Thoracic aorta (tissue), 2 donors: ENCODE measurements at regions not wholly inside any gene's neighbourhood (a gene's known extent, or its start where the extent isn't known, plus 50 kb on each side); places are given as distances from the start of the nearest gene placed in this dataset.
"Not testable (repeated sequence)": the region's sequence is repeated elsewhere in the genome, so short reads cannot be mapped to it uniquely, and the experiment has no call there.

Source experiments
- ATAC-seq: fragments of 150-250 bp; one replicate; pipeline ENCODE4 v1.8.0; 2017; ENCODE audit warnings: low read depth; ENCODE audit not compliant: insufficient number of reproducible peaks, low FRiP score
- DNase-seq: peaks from one replicate; pipeline ENCODE4 v3.0.0-alpha.2; 2020; ENCODE audit warnings: low spot score
- H3K27ac ChIP-seq, 2 donors: fragments of 200-600 bp; sonication (generic); 1 replicate in 1 of 2; 2 replicates in 1 of 2; pipeline ENCODE4 v1.5.1; 2016; ENCODE audit warnings: mild to moderate bottlenecking in 2 of 2, moderate library complexity in 2 of 2
- H3K27me3 ChIP-seq: fragments of 200-600 bp; sonication (generic); replicated peaks from 2 replicates; pipeline ENCODE4 v1.6.0; 2016; ENCODE audit warnings: mild to moderate bottlenecking; ENCODE audit not compliant: insufficient read depth
- H3K36me3 ChIP-seq: fragments of 200-600 bp; sonication (generic); one replicate; pipeline ENCODE4 v1.5.1; 2016
- H3K4me1 ChIP-seq, 2 donors: fragments of 200-600 bp; sonication (generic); 1 replicate in 1 of 2; 2 replicates in 1 of 2; pipeline versions ENCODE4 v1.5.1 to v1.6.0; 2016; ENCODE audit warnings: low read depth in 2 of 2, mild to moderate bottlenecking in 1 of 2; ENCODE audit not compliant: control insufficient read depth in 1 of 2
- H3K4me3 ChIP-seq: fragments of 200-600 bp; sonication (generic); 2 replicates; pipeline ENCODE4 v1.5.1; 2016; ENCODE audit warnings: mild to moderate bottlenecking
- H3K9me3 ChIP-seq: fragments of 200-600 bp; sonication (generic); 2 replicates; pipeline ENCODE4 v1.5.1; 2016
- TF ChIP-seq, protein P1 (sequence below): fragments of 200-600 bp; sonication (generic); IDR thresholded peaks from one replicate; pipeline ENCODE4 v1.5.1; 2019; ENCODE audit warnings: antibody characterized with exemption

DNA sequence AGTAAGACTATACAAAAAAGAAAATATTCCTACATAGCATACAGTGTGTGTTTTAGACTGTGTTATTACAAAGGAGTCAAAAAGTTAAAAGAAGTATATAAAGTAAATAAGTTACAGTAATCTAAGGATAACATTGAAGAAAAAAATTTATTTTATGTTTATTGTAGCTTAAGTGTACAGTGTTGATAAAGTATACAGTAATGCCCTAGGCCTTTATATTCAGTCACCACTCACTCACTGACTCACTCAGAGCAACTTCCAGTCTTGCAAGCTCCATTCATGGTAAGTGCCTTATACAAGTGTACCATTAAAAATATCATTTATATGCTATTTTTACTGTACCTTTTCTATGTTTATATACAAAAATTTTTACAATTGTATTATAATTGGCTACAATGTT is 220.1 kb downstream of the BCHE start:
- Histone ChIP-seq H3K27ac (no peak overlapping the region), H3K9me3 (no peaks in the 10 kb centered on the region), H3K36me3 (no peaks in the 10 kb centered on the region), H3K4me3 (no peak overlapping the region), H3K4me1 (no peaks in the 10 kb centered on the region), H3K27me3 (no peaks in the 10 kb centered on the region)
- ATAC-seq: no peak
- TF ChIP-seq, protein P1, sequence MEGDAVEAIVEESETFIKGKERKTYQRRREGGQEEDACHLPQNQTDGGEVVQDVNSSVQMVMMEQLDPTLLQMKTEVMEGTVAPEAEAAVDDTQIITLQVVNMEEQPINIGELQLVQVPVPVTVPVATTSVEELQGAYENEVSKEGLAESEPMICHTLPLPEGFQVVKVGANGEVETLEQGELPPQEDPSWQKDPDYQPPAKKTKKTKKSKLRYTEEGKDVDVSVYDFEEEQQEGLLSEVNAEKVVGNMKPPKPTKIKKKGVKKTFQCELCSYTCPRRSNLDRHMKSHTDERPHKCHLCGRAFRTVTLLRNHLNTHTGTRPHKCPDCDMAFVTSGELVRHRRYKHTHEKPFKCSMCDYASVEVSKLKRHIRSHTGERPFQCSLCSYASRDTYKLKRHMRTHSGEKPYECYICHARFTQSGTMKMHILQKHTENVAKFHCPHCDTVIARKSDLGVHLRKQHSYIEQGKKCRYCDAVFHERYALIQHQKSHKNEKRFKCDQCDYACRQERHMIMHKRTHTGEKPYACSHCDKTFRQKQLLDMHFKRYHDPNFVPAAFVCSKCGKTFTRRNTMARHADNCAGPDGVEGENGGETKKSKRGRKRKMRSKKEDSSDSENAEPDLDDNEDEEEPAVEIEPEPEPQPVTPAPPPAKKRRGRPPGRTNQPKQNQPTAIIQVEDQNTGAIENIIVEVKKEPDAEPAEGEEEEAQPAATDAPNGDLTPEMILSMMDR: no peak
- no peak for DNase-seq

DNA sequence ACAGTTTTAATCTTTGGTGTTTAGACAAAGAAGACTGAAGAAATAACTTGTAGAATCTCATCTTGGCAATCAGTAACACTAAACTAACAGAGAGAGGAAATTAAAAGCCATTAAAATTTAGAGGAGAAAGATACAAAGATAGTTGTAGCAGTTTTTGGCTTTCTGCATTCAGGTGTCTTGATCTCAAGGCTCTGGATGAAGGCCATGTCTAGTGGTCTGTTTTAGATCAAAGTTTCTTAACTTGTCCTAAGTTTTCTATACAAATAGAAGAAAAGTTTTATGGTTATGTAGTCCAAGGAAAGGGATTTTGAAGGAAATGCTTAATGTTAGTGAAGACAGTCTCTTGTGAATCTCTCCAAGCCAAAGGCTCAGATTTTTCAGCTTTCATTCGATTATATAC is 222.9 kb downstream of the BCHE start:
- no peaks in the 10 kb centered on the region for H3K9me3 ChIP-seq
- H3K4me3 ChIP-seq: no peak overlapping the region
- TF ChIP-seq, protein P1: no peak
- no peaks in the 10 kb centered on the region for H3K36me3 ChIP-seq
- DNase-seq (no peak), ATAC-seq (no peak)
- H3K27ac ChIP-seq: no peak overlapping the region
- no peaks in the 10 kb centered on the region for H3K27me3 ChIP-seq
- H3K4me1 ChIP-seq: no peaks in the 10 kb centered on the region

DNA sequence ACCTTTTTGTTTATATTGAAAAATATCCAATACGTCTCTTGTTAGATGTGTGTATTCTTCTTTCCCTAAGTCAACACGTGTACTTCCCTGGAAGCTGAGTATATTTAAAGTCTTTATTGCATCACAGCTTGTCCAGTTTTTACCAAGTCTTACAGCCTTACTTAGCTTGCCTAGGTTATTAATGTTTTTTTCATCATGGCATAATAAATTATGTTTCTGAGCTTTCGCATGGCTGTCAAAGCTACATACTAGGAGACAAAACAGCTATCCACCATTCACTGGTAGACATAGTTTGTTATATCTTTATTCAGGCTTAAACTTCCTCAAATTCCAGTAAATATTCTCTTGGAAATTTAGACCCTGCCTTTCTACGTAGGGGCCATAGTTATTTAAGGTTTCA is 224.2 kb downstream of the BCHE start:
- Histone ChIP-seq H3K4me3 (no peak overlapping the region), H3K9me3 (no peaks in the 10 kb centered on the region), H3K27ac (no peak overlapping the region), H3K4me1 (no peaks in the 10 kb centered on the region), H3K27me3 (no peaks in the 10 kb centered on the region), H3K36me3 (no peaks in the 10 kb centered on the region)
- ATAC-seq: no peak
- TF ChIP-seq, protein P1: no peak
- no peak for DNase-seq

DNA sequence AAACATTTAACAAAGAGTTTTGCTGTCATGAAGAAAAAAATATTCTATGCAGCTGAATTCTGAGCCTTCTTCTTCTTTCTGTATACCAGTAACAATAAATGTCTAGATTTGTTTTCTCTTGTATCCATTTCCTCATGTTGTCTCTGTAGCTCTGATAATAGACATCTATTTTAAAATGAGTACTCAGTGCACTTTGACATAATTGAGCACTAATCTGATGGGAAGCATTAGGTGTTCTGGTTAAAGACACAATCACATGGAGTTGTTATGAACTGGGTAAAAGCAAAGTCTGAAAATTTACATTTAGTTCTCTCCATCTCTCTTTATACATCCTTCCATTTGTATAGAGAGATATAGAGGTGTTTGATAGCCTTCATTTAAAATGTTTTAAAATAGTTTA is 230.0 kb downstream of the BCHE start:
- Histone ChIP-seq H3K4me3 (no peak overlapping the region), H3K27me3 (no peaks in the 10 kb centered on the region), H3K4me1 (no peaks in the 10 kb centered on the region), H3K9me3 (no peaks in the 10 kb centered on the region), H3K27ac (no peak overlapping the region), H3K36me3 (no peaks in the 10 kb centered on the region)
- DNase-seq: no peak
- TF ChIP-seq, protein P1: no peak
- ATAC-seq: no peak

DNA sequence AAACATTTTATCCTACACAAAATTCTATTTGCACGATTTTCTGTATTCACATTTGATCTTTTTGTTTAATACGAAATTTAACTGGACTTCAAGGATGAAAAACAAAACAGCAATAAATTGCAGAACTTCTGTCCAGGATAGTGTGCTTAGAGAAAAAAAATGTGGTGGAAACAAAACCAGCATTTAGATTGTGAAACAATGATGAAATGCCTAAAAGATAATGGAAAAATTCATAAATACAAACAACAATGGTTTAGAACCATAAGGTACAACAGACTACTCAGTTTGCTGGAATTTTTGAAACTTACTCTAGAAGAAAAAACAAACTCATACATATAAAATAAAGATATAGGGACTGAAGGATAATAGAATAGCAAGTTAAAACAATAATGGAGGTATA is 234.0 kb downstream of the BCHE start:
- Histone ChIP-seq H3K27ac (no peak overlapping the region), H3K36me3 (no peaks in the 10 kb centered on the region), H3K9me3 (no peaks in the 10 kb centered on the region), H3K4me3 (no peak overlapping the region), H3K4me1 (no peaks in the 10 kb centered on the region), H3K27me3 (no peaks in the 10 kb centered on the region)
- TF ChIP-seq, protein P1: no peak
- ATAC-seq (no peak), DNase-seq (no peak)

DNA sequence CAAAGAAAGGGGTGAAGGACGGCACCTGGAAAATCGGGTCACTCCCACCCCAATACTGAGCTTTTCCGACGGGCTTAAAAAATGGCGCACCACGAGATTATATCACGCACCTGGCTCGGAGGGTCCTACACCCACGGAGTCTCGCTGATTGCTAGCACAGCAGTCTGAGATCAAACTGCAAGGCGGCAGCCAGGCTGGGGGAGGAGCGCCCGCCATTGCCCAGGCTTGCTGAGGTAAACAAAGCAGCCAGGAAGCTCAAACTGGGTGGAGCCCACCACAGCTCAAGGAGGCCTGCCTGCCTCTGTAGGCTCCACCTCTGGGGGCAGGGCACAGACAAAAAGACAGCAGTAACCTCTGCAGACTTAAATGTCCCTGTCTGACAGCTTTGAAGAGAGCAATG is 264.7 kb downstream of the BCHE start:
- not testable (repeated sequence) for DNase-seq, H3K4me1 ChIP-seq, H3K36me3 ChIP-seq, H3K27ac ChIP-seq, ATAC-seq, H3K27me3 ChIP-seq, H3K4me3 ChIP-seq, H3K9me3 ChIP-seq
